ENCODE measurements at regions not wholly inside any gene's neighbourhood (a gene's known extent, or its start where the extent isn't known, plus 50 kb on each side); places are given as distances from the start of the nearest gene placed in this dataset.

DNA sequence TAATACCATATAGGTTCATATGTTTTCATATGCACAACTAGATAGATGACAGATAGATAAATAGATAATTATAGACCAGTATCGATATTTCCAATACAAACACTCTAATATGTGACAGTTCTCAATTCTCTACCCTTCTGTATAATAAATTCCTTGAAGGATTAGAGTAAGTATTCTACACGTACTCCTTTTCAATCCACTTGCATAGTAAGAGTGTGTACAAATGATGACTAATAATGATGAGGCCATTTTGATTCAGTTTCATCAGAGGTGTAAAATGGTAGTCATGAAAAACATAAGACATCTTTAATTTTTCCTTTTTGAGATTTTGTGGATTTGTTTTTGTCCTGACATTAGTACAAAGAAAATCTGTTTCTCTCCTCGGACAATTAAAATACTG, 188.3 kb upstream of the WSB1 start:
- Histone ChIP-seq H3K79me2 (replicated peaks; ENCODE audit: insufficient read depth, low read length) (no peaks in the 10 kb centered on the region), H2AFZ (ENCODE audit: low read depth, low read length) (no peak overlapping the region), H4K20me1 (ENCODE audit: insufficient read depth) (no peaks in the 10 kb centered on the region), H3K27ac (ENCODE audit: low read length) (no peak overlapping the region), H3K27me3 (ENCODE audit: insufficient read depth, low read depth, low read length) (no peaks in the 10 kb centered on the region), H3K4me2 (ENCODE audit: low read length) (no peak overlapping the region), H3K9me2 (ENCODE audit: insufficient read depth, low read length) (no peaks in the 10 kb centered on the region), H3K9me3 (ENCODE audit: low read length) (no peaks in the 10 kb centered on the region), H3K4me3 (ENCODE audit: low read length) (no peak overlapping the region), H3K9ac (ENCODE audit: low read length) (no peak overlapping the region), H3F3A (ENCODE audit: insufficient read depth, low read length, poor library complexity, severe bottlenecking) (no peaks in the 10 kb centered on the region), H3K36me3 (ENCODE audit: insufficient read depth, low read length) (no peaks in the 10 kb centered on the region)
- no peak for TF ChIP-seq EZH2 (IDR thresholded peaks at IDR 0.05; ENCODE audit: borderline replicate concordance, insufficient read depth, low read length, poor library complexity, severe bottlenecking)
- TF ChIP-seq TAF1 (IDR thresholded peaks at IDR 0.05; ENCODE audit: low read depth) = no peak
- TF ChIP-seq POLR2AphosphoS5 (IDR thresholded peaks at IDR 0.05) = no peak
- TF ChIP-seq, protein P1, sequence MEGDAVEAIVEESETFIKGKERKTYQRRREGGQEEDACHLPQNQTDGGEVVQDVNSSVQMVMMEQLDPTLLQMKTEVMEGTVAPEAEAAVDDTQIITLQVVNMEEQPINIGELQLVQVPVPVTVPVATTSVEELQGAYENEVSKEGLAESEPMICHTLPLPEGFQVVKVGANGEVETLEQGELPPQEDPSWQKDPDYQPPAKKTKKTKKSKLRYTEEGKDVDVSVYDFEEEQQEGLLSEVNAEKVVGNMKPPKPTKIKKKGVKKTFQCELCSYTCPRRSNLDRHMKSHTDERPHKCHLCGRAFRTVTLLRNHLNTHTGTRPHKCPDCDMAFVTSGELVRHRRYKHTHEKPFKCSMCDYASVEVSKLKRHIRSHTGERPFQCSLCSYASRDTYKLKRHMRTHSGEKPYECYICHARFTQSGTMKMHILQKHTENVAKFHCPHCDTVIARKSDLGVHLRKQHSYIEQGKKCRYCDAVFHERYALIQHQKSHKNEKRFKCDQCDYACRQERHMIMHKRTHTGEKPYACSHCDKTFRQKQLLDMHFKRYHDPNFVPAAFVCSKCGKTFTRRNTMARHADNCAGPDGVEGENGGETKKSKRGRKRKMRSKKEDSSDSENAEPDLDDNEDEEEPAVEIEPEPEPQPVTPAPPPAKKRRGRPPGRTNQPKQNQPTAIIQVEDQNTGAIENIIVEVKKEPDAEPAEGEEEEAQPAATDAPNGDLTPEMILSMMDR (IDR thresholded peaks at IDR 0.05; ENCODE audit: poor library complexity, severe bottlenecking) = no peak
- no peak for TF ChIP-seq SMC3 (conservative IDR thresholded peaks at IDR 0.05; ENCODE audit: poor library complexity)
- TF ChIP-seq RAD21 (conservative IDR thresholded peaks at IDR 0.05) = no peak
- TF ChIP-seq, protein P2, sequence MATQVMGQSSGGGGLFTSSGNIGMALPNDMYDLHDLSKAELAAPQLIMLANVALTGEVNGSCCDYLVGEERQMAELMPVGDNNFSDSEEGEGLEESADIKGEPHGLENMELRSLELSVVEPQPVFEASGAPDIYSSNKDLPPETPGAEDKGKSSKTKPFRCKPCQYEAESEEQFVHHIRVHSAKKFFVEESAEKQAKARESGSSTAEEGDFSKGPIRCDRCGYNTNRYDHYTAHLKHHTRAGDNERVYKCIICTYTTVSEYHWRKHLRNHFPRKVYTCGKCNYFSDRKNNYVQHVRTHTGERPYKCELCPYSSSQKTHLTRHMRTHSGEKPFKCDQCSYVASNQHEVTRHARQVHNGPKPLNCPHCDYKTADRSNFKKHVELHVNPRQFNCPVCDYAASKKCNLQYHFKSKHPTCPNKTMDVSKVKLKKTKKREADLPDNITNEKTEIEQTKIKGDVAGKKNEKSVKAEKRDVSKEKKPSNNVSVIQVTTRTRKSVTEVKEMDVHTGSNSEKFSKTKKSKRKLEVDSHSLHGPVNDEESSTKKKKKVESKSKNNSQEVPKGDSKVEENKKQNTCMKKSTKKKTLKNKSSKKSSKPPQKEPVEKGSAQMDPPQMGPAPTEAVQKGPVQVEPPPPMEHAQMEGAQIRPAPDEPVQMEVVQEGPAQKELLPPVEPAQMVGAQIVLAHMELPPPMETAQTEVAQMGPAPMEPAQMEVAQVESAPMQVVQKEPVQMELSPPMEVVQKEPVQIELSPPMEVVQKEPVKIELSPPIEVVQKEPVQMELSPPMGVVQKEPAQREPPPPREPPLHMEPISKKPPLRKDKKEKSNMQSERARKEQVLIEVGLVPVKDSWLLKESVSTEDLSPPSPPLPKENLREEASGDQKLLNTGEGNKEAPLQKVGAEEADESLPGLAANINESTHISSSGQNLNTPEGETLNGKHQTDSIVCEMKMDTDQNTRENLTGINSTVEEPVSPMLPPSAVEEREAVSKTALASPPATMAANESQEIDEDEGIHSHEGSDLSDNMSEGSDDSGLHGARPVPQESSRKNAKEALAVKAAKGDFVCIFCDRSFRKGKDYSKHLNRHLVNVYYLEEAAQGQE (IDR thresholded peaks at IDR 0.05; ENCODE audit: borderline replicate concordance) = no peak
- TF ChIP-seq MXI1 (conservative IDR thresholded peaks at IDR 0.05; ENCODE audit: poor library complexity, severe bottlenecking) = no peak
- no peak for TF ChIP-seq EP300 (conservative IDR thresholded peaks at IDR 0.05; ENCODE audit: poor library complexity, severe bottlenecking)

DNA sequence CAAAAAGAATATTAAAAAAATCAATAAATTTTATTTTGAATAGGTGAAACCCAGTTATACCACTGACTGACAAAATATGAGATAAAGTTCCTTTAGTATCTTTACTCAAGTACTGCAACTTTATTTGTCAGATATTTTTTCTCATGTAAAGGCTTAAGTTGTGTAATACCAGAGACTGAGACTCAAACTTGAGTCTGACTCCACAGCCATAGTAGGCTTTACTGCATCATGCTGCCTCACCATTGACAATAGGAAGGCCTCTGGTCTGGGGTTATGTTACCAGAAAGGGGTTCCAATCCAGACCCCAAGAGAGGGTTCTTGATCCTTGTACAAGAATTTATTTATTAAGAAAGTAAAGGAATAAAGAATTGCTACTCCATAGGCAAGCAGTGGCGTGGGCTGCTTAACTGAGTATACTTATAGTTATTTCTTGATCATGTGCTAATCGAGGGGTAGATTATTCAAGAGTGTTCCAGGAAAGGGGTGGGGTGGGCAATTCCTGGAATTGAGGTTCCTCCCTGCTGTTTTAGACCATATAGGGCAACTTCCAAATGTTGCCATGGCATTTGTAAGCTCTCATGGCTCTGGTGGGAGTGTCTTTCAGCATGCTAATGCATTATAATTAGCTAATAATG, 187.4 kb upstream of the WSB1 start:
- no peak overlapping the region for H3K4me3 ChIP-seq (ENCODE audit: low read length)
- no peak overlapping the region for H3K4me2 ChIP-seq (ENCODE audit: low read length)
- H3K9me2 ChIP-seq (ENCODE audit: insufficient read depth, low read length) = no peaks in the 10 kb centered on the region
- no peaks in the 10 kb centered on the region for H3K9me3 ChIP-seq (ENCODE audit: low read length)
- no peak overlapping the region for H2AFZ ChIP-seq (ENCODE audit: low read depth, low read length)
- no peaks in the 10 kb centered on the region for H3K79me2 ChIP-seq (replicated peaks; ENCODE audit: insufficient read depth, low read length)
- H3K27ac ChIP-seq (ENCODE audit: low read length) = no peak overlapping the region
- H3K9ac ChIP-seq (ENCODE audit: low read length) = no peak overlapping the region
- H3K36me3 ChIP-seq (ENCODE audit: insufficient read depth, low read length) = no peaks in the 10 kb centered on the region
- no peaks in the 10 kb centered on the region for H3K27me3 ChIP-seq (ENCODE audit: insufficient read depth, low read depth, low read length)
- no peaks in the 10 kb centered on the region for H3F3A ChIP-seq (ENCODE audit: insufficient read depth, low read length, poor library complexity, severe bottlenecking)
- no peak for TF ChIP-seq MXI1 (conservative IDR thresholded peaks at IDR 0.05; ENCODE audit: poor library complexity, severe bottlenecking)
- TF ChIP-seq RAD21 (conservative IDR thresholded peaks at IDR 0.05) = no peak
- no peak for TF ChIP-seq EP300 (conservative IDR thresholded peaks at IDR 0.05; ENCODE audit: poor library complexity, severe bottlenecking)
- no peak for TF ChIP-seq POLR2AphosphoS5 (IDR thresholded peaks at IDR 0.05)
- no peak for TF ChIP-seq EZH2 (IDR thresholded peaks at IDR 0.05; ENCODE audit: borderline replicate concordance, insufficient read depth, low read length, poor library complexity, severe bottlenecking)
- no peak for TF ChIP-seq SMC3 (conservative IDR thresholded peaks at IDR 0.05; ENCODE audit: poor library complexity)
- TF ChIP-seq, protein P2 (IDR thresholded peaks at IDR 0.05; ENCODE audit: borderline replicate concordance) = no peak
- TF ChIP-seq, protein P1 (IDR thresholded peaks at IDR 0.05; ENCODE audit: poor library complexity, severe bottlenecking) = no peak
- no peak for TF ChIP-seq TAF1 (IDR thresholded peaks at IDR 0.05; ENCODE audit: low read depth)
- no peaks in the 10 kb centered on the region for H4K20me1 ChIP-seq (ENCODE audit: insufficient read depth)

Data from neural cell (in vitro differentiated cells).